ENCODE measurements at regions not wholly inside any gene's neighbourhood (a gene's known extent, or its start where the extent isn't known, plus 50 kb on each side); places are given as distances from the start of the nearest gene placed in this dataset.
"Not testable (repeated sequence)": the region's sequence is repeated elsewhere in the genome, so short reads cannot be mapped to it uniquely, and the experiment has no call there.

DNA sequence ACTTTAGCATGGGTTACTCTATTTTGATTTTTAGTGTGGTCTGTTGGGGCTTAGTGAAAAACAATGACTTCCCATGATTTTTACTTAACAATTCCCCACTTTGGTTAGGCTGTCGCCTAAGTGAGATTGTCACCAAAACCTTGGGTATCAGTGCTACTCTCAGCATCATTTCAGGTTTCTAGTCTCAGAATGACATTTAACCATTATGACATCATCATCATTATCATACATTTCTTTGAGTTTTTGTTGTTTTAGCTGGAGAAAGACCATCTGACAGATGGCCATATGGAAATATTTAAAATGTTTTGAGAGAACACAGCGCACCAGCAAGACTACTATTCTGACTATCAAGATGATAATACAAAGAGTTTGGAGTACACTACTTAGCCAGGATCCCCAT lies 551.0 kb upstream of the PTPRD start:
- DNase-seq = no peak
- TF ChIP-seq POLR2A (IDR thresholded peaks at IDR 0.05; ENCODE audit: low read length) (no peak), GATA1 (IDR thresholded peaks at IDR 0.05; ENCODE audit: low read depth, low read length) (no peak)

DNA sequence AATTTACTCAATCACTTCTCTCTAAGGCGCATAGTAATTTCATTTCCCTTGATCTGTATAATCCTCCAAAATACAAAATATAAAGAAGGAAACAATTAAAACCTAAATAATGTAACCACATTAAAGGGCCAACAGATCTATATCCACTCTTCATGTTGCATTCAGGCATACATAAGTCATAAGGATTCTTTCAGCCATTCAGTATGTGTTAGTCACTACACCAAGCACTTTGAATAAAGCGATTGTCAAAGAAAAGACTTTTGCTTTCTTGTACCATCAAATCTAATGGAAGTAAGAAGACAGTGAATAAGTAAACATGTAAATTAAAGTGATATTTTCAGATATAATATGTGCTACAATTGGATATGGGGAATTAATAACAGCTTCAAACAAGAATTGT lies 569.2 kb upstream of the PTPRD start:
- TF ChIP-seq GATA1 (IDR thresholded peaks at IDR 0.05; ENCODE audit: low read depth, low read length) (no peak), POLR2A (IDR thresholded peaks at IDR 0.05; ENCODE audit: low read length) (no peak)
- DNase-seq = no peak

DNA sequence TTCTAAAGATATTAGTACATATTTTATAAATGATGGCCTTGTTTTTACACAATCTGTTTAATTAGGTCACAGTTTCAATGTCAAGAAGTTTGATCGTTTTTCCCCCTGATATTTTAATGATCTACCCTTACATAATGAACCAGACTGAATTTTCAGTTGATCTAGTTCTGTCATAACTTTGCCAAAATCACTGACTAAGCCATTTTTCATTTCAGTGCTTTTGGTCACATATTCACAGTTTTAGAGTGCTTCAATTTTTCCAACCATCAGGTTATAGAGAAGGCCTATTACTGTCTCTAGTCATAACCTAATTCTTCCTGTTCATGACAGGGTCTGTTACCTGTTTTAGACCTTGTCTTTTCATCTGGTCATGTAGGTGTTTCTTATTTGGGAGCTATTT lies 577.9 kb upstream of the PTPRD start:
- no peak for DNase-seq
- TF ChIP-seq GATA1 (IDR thresholded peaks at IDR 0.05; ENCODE audit: low read depth, low read length) = no peak
- no peak for TF ChIP-seq POLR2A (IDR thresholded peaks at IDR 0.05; ENCODE audit: low read length)

DNA sequence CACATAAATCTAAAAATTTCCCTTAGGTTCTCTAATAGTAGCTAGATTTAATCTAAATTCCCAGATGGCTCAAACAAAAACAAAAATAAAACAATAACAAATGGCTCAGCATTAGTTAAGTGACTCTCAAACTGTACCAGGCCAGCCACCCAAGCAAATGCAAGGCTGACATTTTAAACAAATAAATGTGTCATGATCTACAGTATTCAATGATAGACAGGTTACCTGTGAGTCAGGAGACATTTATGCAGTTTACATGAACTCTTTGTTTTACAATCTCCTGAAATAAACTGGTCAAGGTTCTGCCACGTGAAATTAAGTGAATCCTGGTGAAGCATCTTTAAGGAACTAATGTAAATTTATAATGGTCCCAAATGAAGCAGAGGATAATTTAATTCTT lies 580.2 kb upstream of the PTPRD start:
- no peak for DNase-seq
- no peak for TF ChIP-seq GATA1 (IDR thresholded peaks at IDR 0.05; ENCODE audit: low read depth, low read length)

DNA sequence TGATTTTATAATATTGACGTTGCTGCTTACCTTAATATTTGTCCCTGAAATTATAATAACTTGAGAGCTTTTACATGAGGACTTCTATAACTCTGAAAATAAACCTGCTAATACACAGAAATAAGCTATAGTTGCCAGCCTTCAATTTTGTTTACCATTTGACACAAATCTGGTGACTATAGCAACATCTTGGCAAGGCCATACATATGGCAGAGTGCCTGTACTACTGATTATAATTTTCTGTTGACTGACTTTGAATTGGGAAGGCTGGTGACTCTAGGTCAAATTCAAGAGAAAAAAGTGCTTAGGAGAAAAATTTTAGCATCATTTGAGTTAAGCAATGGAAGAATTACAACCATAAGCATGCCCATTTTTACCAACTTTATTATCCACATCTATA lies 581.4 kb upstream of the PTPRD start:
- no peak for TF ChIP-seq GATA1 (IDR thresholded peaks at IDR 0.05; ENCODE audit: low read depth, low read length)
- no peak for TF ChIP-seq POLR2A (IDR thresholded peaks at IDR 0.05; ENCODE audit: low read length)

DNA sequence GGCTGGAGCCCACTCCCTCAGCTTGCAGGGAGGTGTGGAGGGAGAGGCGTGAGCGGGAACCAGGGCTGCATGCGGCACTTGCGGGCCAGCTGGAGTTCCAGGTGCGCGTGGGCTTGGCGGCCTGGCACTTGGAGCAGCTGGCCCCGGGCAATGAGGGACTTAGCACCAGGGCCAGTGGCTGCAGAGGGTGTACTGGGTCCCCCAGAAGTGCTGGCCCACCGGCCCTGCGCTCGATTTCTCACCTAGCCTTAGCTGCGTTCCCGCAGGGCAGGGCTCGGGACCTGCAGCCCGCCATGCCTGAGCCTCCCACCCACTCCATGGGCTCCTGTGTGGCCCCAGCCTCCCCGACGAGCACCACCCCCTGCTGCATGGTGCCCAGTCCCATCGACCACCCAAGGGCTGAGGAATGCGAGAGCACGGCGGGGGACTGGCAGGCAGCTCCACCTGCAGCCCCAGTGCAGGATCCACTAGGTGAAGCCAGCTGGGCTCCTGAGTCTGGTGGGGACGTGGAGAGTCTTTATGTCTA lies 584.1 kb upstream of the PTPRD start:
- DNase-seq = not testable (repeated sequence)

More for the DNA sequence above, 581.4 kb upstream of the PTPRD start:
- no peak for DNase-seq

DNA sequence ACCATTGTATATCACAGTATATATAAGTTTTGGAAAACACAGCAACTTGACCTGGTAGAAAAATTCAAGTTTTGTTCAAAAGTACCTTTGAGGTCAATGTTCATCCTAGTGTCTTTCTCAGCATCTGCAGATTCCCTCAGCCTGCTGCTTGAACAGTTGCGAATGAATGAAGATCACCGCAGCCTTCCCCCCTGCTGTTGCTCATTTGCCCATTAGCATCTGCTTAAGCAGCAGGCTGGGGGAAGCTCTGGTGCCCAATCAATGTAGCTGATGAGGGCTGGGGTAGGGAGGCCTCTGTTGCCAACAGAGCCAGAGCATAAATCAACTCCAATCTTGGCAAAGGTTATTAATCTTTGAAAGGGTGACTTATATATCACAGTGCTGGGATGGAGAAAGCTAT lies 586.5 kb upstream of the PTPRD start:
- DNase-seq = no peak

DNA sequence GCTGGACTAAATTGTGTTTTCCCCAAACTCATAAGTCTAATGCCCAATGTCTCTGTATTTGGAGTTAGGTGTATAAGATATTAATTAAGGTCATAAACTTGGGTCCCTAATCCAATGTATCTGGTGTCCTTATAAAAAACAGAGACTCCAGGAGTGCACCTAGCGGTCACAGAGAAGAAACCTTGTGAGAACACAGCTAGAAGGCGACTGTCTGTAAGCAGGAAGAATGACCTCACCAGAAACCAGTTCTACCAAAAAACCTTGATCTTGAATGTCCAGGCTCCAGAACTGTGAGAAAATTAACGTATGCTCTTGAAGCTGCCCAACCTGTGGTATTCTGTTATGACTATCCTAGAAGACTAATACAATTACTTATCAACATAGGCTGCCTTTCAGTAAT lies 591.7 kb upstream of the PTPRD start:
- no peak for DNase-seq
- TF ChIP-seq GATA1 (IDR thresholded peaks at IDR 0.05; ENCODE audit: low read depth, low read length) (no peak), POLR2A (IDR thresholded peaks at IDR 0.05; ENCODE audit: low read length) (no peak)

More for the DNA sequence above, 586.5 kb upstream of the PTPRD start:
- TF ChIP-seq GATA1 (IDR thresholded peaks at IDR 0.05; ENCODE audit: low read depth, low read length) (no peak), POLR2A (IDR thresholded peaks at IDR 0.05; ENCODE audit: low read length) (no peak)

DNA sequence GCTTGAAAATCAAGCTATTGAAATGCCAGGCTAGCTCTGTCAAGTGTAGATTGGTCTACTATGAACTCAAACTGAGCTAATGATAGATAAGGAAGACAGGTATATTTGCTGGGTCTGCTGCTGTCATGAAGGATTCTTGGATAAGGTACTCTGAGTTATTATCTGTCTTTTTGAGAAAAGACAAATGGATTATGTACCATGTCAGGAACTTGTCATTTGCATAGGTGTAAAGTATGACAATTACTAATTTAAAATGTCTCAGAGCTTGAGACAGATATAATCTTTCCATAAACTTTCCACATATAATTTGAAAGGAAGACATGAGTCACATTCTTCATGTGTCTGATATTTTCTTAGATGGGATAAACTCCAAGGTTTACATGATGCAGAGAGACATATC lies 594.1 kb upstream of the PTPRD start:
- no peak for DNase-seq
- TF ChIP-seq GATA1 (IDR thresholded peaks at IDR 0.05; ENCODE audit: low read depth, low read length) (no peak), POLR2A (IDR thresholded peaks at IDR 0.05; ENCODE audit: low read length) (no peak)

DNA sequence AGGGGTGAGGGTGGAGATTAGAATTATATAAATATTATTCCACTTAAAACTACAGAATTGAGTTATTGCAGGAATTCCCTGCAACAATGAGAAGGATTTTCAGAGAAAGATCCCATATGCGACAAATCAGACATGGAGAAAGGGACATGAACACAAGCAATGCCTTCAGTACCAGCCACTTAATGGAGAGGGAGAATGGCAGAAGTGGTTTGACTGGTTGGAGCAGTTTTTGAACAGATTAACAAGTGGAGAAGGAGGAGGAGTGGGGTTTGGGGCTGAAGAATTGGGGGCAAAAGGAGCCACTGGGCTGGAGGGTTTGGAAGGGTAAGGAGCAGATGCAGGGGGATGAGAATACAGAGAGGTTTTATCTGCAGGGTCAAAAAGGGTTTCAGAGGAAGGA lies 620.9 kb upstream of the PTPRD start:
- TF ChIP-seq GATA1 (IDR thresholded peaks at IDR 0.05; ENCODE audit: low read depth, low read length) (no peak), POLR2A (IDR thresholded peaks at IDR 0.05; ENCODE audit: low read length) (no peak)
- DNase-seq = no peak

DNA sequence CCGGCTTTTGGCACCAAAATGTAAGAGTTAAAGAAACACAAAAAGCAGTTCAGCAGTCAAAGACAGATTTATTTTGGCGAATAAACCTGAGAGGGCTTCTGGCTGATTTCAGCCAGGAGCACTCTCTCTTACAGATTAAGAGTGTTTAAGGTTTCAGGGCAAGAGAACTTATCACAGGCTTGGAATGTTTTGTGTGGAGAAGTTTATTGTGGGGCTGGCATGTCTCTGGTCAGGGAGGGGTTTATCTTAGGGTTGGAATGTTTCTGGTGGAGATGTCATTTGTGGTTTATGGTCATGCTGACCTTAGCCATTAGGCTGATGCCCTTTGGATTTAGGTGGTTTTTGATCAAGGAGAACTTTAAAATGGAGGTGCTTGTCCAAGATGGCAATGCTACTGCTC lies 622.3 kb upstream of the PTPRD start:
- TF ChIP-seq POLR2A (IDR thresholded peaks at IDR 0.05; ENCODE audit: low read length) (no peak), GATA1 (IDR thresholded peaks at IDR 0.05; ENCODE audit: low read depth, low read length) (no peak)
- no peak for DNase-seq

DNA sequence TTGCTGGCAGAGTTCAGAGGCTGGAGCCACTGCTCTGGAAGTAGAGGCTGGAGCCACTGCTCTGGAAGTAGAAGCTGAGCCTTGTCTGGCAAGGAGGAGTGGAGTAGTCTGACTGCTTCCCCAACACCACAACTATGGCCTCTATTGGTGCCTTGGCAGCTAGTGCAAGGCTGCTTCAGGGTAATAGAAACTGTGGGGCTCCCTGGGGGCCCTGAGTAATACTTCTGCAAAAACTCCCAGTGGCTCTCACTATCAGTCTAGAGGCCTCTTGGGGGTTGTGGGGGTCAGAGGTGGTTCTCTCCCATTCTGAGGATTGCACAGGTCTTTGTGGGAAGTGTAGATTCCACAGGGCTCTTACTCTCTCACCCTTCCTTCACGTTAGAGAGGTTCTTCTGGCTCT lies 629.0 kb upstream of the PTPRD start:
- no peak for DNase-seq
- TF ChIP-seq GATA1 (IDR thresholded peaks at IDR 0.05; ENCODE audit: low read depth, low read length) = no peak
- TF ChIP-seq POLR2A (IDR thresholded peaks at IDR 0.05; ENCODE audit: low read length) = no peak

DNA sequence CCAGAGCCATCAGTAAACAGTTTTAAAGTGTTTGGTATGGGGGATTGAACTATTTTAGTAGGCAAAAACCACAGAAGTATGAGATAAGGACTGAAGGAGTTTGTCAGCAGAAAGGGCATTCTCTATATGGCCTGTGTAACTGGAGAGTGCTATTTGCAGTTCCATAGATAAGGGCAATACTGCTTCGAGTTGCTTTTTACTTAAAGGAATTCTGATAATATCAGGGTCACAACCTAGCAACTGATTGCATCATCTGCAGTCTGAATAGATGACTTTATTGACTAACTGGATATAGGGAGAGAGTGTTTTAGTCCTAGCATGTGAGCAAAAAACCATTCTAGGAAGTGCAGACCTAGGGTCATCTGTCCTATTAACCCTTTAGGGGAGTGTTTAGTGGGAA lies 645.2 kb upstream of the PTPRD start:
- no peak for DNase-seq
- TF ChIP-seq GATA1 (IDR thresholded peaks at IDR 0.05; ENCODE audit: low read depth, low read length) (no peak), POLR2A (IDR thresholded peaks at IDR 0.05; ENCODE audit: low read length) (no peak)

DNA sequence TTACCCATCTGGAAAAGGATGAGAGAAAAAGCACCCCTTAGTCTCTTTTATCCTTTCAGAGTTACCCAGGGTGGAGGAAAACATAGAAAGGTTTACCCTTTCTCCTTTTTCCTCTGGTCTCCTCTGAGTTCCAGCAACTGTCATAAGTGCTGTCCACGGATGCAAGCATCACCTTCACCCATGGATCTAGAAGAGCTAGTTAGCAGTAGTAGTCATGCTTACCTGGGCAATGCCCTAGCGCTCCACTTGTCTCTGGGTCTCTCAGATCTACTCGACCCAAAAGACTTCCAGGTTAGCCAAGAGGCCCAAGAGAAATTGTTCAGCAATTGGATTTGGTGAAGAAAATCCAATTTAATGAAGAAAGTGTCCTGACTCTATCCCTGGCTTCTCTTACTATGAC lies 656.2 kb upstream of the PTPRD start:
- no peak for DNase-seq
- no peak for TF ChIP-seq POLR2A (IDR thresholded peaks at IDR 0.05; ENCODE audit: low read length)
- no peak for TF ChIP-seq GATA1 (IDR thresholded peaks at IDR 0.05; ENCODE audit: low read depth, low read length)

DNA sequence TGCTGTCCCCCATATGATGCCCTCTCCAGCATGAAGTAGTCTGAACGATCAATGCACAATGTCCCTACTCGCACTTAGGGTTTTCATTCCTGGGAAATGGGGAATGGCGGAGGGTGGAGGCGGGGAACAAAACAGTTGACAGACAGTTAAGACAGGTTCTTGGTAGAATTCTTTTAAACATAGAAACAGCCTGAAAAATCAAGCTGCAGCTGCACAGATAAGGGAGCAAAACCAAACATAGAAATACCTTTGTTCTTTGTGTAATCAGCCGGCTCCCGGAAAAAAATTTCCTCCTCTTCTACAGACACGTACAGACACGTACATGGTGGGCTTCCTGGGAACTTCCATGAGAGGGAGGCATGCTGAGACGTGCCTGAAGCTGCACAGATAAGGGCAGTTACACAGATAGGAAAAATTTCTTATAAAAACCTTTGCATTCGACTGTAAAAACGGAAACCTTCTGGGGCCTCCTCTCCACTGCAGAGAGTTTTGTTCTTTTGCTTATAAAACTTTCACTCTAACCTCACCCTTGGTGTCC lies 662.4 kb upstream of the PTPRD start:
- no peak for TF ChIP-seq POLR2A (IDR thresholded peaks at IDR 0.05; ENCODE audit: low read length)
- TF ChIP-seq GATA1 (IDR thresholded peaks at IDR 0.05; ENCODE audit: low read depth, low read length) = no peak
- no peak for DNase-seq

DNA sequence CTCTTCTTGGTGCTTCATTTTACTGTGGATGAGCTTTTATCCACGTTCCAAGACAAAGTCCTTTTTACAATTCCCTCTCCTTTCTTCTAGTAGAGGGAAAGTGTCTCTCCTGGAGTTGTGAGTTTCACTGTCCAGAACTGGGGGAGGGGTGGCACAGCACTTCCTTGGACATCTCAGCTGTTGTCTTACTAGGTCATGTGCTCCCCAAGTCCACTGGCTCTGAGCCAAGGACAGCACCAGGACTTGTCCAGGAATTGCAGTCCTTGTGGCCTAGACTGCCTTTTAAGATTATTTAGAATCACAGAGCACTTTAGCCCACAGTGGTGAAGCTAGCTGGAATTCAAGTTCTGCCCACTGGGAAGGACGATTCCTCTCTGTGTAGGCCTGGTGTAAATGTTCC lies 700.2 kb upstream of the PTPRD start:
- TF ChIP-seq GATA1 (IDR thresholded peaks at IDR 0.05; ENCODE audit: low read depth, low read length) = no peak
- TF ChIP-seq POLR2A (IDR thresholded peaks at IDR 0.05; ENCODE audit: low read length) = no peak
- no peak for DNase-seq
